BJ (cell line): ENCODE measurements at regions not wholly inside any gene's neighbourhood (a gene's known extent, or its start where the extent isn't known, plus 50 kb on each side); places are given as distances from the start of the nearest gene placed in this dataset.

Experiments used
- CTCF ChIA-PET: fragments of 350-600 bp; formaldehyde crosslinking; extraction: SDS; loops from one replicate; lab custom pipeline; 2021; ENCODE audit warnings: antibody characterized with exemption, inconsistent platforms; lab: Yijun Ruan, JAX
- POLR2A ChIA-PET: fragments of 300-600 bp; sonication (Branson Sonifier 250); formaldehyde crosslinking; extraction: SDS; loops from one replicate; lab custom pipeline; 2021; ENCODE audit warnings: antibody characterized with exemption; lab: Charles Lee
- DNase-seq: peaks from one replicate; pipeline ENCODE4 v3.0.0-alpha.2; 2011; ENCODE audit warnings: low read depth
- H3K27me3 ChIP-seq: 2 replicates; pipeline ENCODE4 v1.6.0; 2011; ENCODE audit warnings: low read length; ENCODE audit not compliant: control insufficient read depth, insufficient read depth
- H3K36me3 ChIP-seq: 2 replicates; pipeline ENCODE4 v1.5.1; 2011; ENCODE audit warnings: low read length; ENCODE audit not compliant: control insufficient read depth, insufficient read depth
- H3K4me3 ChIP-seq: 2 replicates; pipeline ENCODE4 v1.5.1; 2011; ENCODE audit warnings: low read depth, mild to moderate bottlenecking, control low read depth, low read length
- CTCF ChIP-seq: IDR thresholded peaks from 2 replicates; pipeline ENCODE4 v1.5.1; 2011; ENCODE audit warnings: low read depth, mild to moderate bottlenecking, control low read depth, inconsistent platforms, low read length, moderate library complexity; ENCODE audit not compliant: insufficient read depth

GRCh38 chr2:234254783-234255521 lies 204.4 kb downstream of the SPP2 start:
- peaks cover 7% of the 10 kb centered on the region for H3K27me3 ChIP-seq
- POLR2A ChIA-PET: no interaction called here
- CTCF ChIA-PET: no interaction called here
- no peaks in the 10 kb centered on the region for H3K36me3 ChIP-seq
- no peak overlapping the region for H3K4me3 ChIP-seq
- no peak for DNase-seq
- no peak for TF ChIP-seq CTCF

GRCh38 chr2:234252772-234253171 lies 202.3 kb downstream of the SPP2 start:
- CTCF ChIA-PET: interaction anchor here (1.3 kb wide), 1 partner anchor 864 kb away, joined by 3 read pairs; no protein-coding TSS in a partner anchor
- POLR2A ChIA-PET: no interaction called here
- no peak for DNase-seq
- Histone ChIP-seq H3K27me3 (peaks cover 7% of the 10 kb centered on the region), H3K36me3 (no peaks in the 10 kb centered on the region), H3K4me3 (no peak overlapping the region)
- no peak for TF ChIP-seq CTCF

GRCh38 chr2:234251326-234252271 lies 201.1 kb downstream of the SPP2 start:
- H3K4me3 ChIP-seq: no peak overlapping the region
- H3K36me3 ChIP-seq: no peaks in the 10 kb centered on the region
- no peak for TF ChIP-seq CTCF
- ChIA-PET POLR2A (no interaction called here), CTCF (interaction anchor here (0.6 to 1.5 kb wide), 6 partner anchors 16 to 698 kb away, joined by 3 to 7 read pairs (median 3); no protein-coding TSS in a partner anchor)
- peak; percentile 96 for DNase-seq
- H3K27me3 ChIP-seq: peaks cover 7% of the 10 kb centered on the region

GRCh38 chr2:234250926-234251325 lies 200.4 kb downstream of the SPP2 start:
- CTCF ChIA-PET: interaction anchor here (1.3 to 1.5 kb wide), 2 partner anchors 115 to 120 kb away, joined by 3 read pairs; no protein-coding TSS in a partner anchor

More at GRCh38 chr2:234250926-234251325, 200.4 kb downstream of the SPP2 start:
- POLR2A ChIA-PET: no interaction called here
- Histone ChIP-seq H3K36me3 (no peaks in the 10 kb centered on the region), H3K27me3 (peaks cover 4% of the 10 kb centered on the region), H3K4me3 (no peak overlapping the region)
- DNase-seq: no peak
- no peak for TF ChIP-seq CTCF
